ENCODE measurements at regions not wholly inside any gene's neighbourhood (a gene's known extent, or its start where the extent isn't known, plus 50 kb on each side); places are given as distances from the start of the nearest gene placed in this dataset.

DNA sequence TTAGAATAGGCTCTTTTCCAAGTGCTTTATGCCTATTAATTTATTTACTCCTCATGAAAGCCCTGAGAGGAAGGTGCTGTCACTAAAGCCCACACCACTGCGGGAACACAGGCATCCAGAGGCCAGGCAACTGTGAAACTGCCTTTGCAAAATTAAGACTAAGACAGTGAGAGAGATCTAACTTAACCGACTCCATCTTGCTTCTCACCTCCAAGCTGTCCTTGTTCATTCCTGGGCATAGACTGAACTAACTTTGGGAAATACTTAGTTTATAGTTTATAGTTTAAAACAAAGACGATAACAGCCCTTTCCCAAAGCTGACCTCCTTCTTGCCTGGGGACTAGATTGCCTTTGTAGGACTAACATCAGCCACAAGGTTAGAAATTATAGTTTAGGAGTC lies 80.1 kb downstream of the RSPH3 start:
- intact Hi-C loops (cut with micrococcal nuclease; ENCODE audit: unreplicated experiment) (no loop called here), in situ Hi-C loops (cut with MboI) (no loop called here)
- DNase-seq (ENCODE audit: low read depth, low spot score) (no peak), FAIRE-seq (no peak), ATAC-seq (no peak)
- ChIA-PET POLR2A (no interaction called here), CTCF (interaction anchor here (1.5 kb wide), 1 partner anchor 53 kb away, joined by 3 read pairs; no protein-coding TSS in a partner anchor), SMC1A (ENCODE audit: uncharacterized antibody, unreplicated experiment) (interaction anchor here (0.5 to 1.4 kb wide), 3 partner anchors 9 to 122 kb away, joined by 3 to 6 read pairs (median 3); no protein-coding TSS in a partner anchor), RAD21 (ENCODE audit: unreplicated experiment) (no interaction called here)
- Histone ChIP-seq H3K4me3 (no peak overlapping the region), H2AFZ (ENCODE audit: control insufficient read depth, low read depth, low read length) (no peak overlapping the region), H3K4me1 (ENCODE audit: control insufficient read depth, insufficient read depth, low read length) (no peaks in the 10 kb centered on the region), H3K27me3 (replicated peaks in 1 of 2; ENCODE audit: control insufficient read depth in 2 of 2, insufficient read depth in 2 of 2, low read length in 1 of 2) (no peaks in the 10 kb centered on the region), H3K9me3 (replicated peaks; ENCODE audit: control insufficient read depth, insufficient read depth, low read length) (no peaks in the 10 kb centered on the region), H3K4me2 (ENCODE audit: control insufficient read depth, insufficient read depth) (no peak overlapping the region), H3K36me3 (ENCODE audit: control insufficient read depth in 2 of 2, insufficient read depth in 2 of 2, low read length in 1 of 2) (no peaks in the 10 kb centered on the region), H3K79me2 (ENCODE audit: control insufficient read depth, insufficient read depth, low read length) (no peaks in the 10 kb centered on the region), H3K9ac (ENCODE audit: control insufficient read depth, insufficient read depth, low read length) (no peak overlapping the region), H3K27ac (ENCODE audit: control insufficient read depth, insufficient read depth) (no peak overlapping the region), H4K20me1 (ENCODE audit: control insufficient read depth, insufficient read depth) (no peaks in the 10 kb centered on the region)
- no peak for TF ChIP-seq RELA (IDR thresholded peaks at IDR 0.05; ENCODE audit: borderline replicate concordance, partially characterized antibody)
- no peak for TF ChIP-seq SMC3 (IDR thresholded peaks at IDR 0.05; ENCODE audit: borderline replicate concordance, low read length)
- TF ChIP-seq YY1 (IDR thresholded peaks at IDR 0.05; ENCODE audit: low read depth, low read length) = no peak
- TF ChIP-seq ZBED1 (IDR thresholded peaks at IDR 0.05; ENCODE audit: borderline replicate concordance) = no peak
- no peak for TF ChIP-seq MEF2A (IDR thresholded peaks at IDR 0.05; ENCODE audit: insufficient read depth, low read depth, low read length)
- TF ChIP-seq ZNF384 (IDR thresholded peaks at IDR 0.05; ENCODE audit: borderline replicate concordance, low read depth, low read length) = no peak
- no peak for TF ChIP-seq NR2F1 (conservative IDR thresholded peaks at IDR 0.05)
- no peak for TF ChIP-seq SUZ12 (IDR thresholded peaks at IDR 0.05; ENCODE audit: unreplicated experiment)
- no peak for TF ChIP-seq GABPA (IDR thresholded peaks at IDR 0.05; ENCODE audit: low read depth)
- no peak for TF ChIP-seq ASH2L (IDR thresholded peaks at IDR 0.05; ENCODE audit: borderline replicate concordance, low read depth)
- TF ChIP-seq ESRRA (IDR thresholded peaks at IDR 0.05; ENCODE audit: low read length) = no peak
- no peak for TF ChIP-seq TBL1XR1 (IDR thresholded peaks at IDR 0.05; ENCODE audit: low read depth, low read length)
- TF ChIP-seq BCL11A (IDR thresholded peaks at IDR 0.05; ENCODE audit: low read depth, low read length) = no peak
- BruUV-seq (replicated peaks) = no TSS peak
- WGBS (ENCODE audit: insufficient coverage, insufficient replicate concordance, low lambda C conversion rate, missing lambda C conversion rate) = 74% methylated on average over 3 of the region's 3 CpGs
